Liver (tissue), 8 donors: ENCODE measurements at regions not wholly inside any gene's neighbourhood (a gene's known extent, or its start where the extent isn't known, plus 50 kb on each side); places are given as distances from the start of the nearest gene placed in this dataset.

Source experiments
- DNase-seq: peaks from one replicate; pipeline ENCODE4 v3.0.0-alpha.2; 2017; ENCODE audit warnings: low spot score
- H3K27ac ChIP-seq, 2 donors: one replicate each; pipeline ENCODE4 v1.7.0; 2013; ENCODE audit warnings: inconsistent platforms in 2 of 2, low read length in 2 of 2, control low read depth in 1 of 2, low read depth in 1 of 2, mild to moderate bottlenecking in 1 of 2
- H3K27me3 ChIP-seq, 4 donors: one replicate each; pipeline versions ENCODE4 v1.6.1 to v1.7.0; 2013; ENCODE audit warnings: low read length in 3 of 4, inconsistent platforms in 1 of 4, mild to moderate bottlenecking in 1 of 4, moderate library complexity in 1 of 4; ENCODE audit not compliant: control insufficient read depth in 4 of 4, insufficient read depth in 4 of 4
- H3K36me3 ChIP-seq, 4 donors: one replicate each; pipeline versions ENCODE4 v1.6.1 to v1.7.0; 2013; ENCODE audit warnings: low read length in 3 of 4, mild to moderate bottlenecking in 3 of 4, low read depth in 1 of 4, moderate library complexity in 1 of 4; ENCODE audit not compliant: control insufficient read depth in 4 of 4, insufficient read depth in 3 of 4
- H3K4me1 ChIP-seq, 4 donors: one replicate each; pipeline versions ENCODE4 v1.6.1 to v1.7.0; 2013; ENCODE audit warnings: low read length in 3 of 4, mild to moderate bottlenecking in 3 of 4, moderate library complexity in 1 of 4; ENCODE audit not compliant: control insufficient read depth in 4 of 4, insufficient read depth in 4 of 4
- H3K4me3 ChIP-seq, 3 donors: one replicate each; pipeline versions ENCODE4 v1.6.1 to v1.7.0; 2013; ENCODE audit warnings: low read length in 3 of 3, control low read depth in 1 of 3, low read depth in 1 of 3, mild to moderate bottlenecking in 1 of 3
- H3K9ac ChIP-seq, 2 donors: one replicate each; pipeline ENCODE4 v1.7.0; 2013; ENCODE audit warnings: low read length in 2 of 2, mild to moderate bottlenecking in 2 of 2, moderate library complexity in 2 of 2, control low read depth in 1 of 2, low read depth in 1 of 2
- H3K9me3 ChIP-seq, 4 donors: one replicate each; pipeline versions ENCODE4 v1.6.1 to v1.7.0; 2013; ENCODE audit warnings: low read length in 3 of 4; ENCODE audit not compliant: control insufficient read depth in 4 of 4
- EGR1 ChIP-seq, 2 donors: IDR thresholded peaks; 2 replicates each; pipeline ENCODE4 v1.6.1; 2016 to 2018; ENCODE audit warnings: antibody characterized with exemption in 2 of 2, low read depth in 2 of 2
- FOXA1 ChIP-seq: IDR thresholded peaks from 2 replicates; pipeline ENCODE4 v1.6.1; 2016; ENCODE audit warnings: antibody characterized with exemption
- FOXA2 ChIP-seq: IDR thresholded peaks from 2 replicates; pipeline ENCODE4 v1.6.1; 2016; ENCODE audit warnings: antibody characterized with exemption
- GABPA ChIP-seq, 2 donors: IDR thresholded peaks in 1 of 2; conservative IDR thresholded peaks in 1 of 2; 2 replicates each; pipeline ENCODE4 v1.6.1; 2016; ENCODE audit warnings: antibody characterized with exemption in 2 of 2, mild to moderate bottlenecking in 1 of 2, moderate library complexity in 1 of 2
- HNF4A ChIP-seq, 2 donors: conservative IDR thresholded peaks; 2 replicates each; pipeline ENCODE4 v1.6.1; 2016; ENCODE audit warnings: antibody characterized with exemption in 2 of 2, mild to moderate bottlenecking in 2 of 2
- HNF4G ChIP-seq: IDR thresholded peaks from 2 replicates; pipeline ENCODE4 v1.6.1; 2016; ENCODE audit warnings: antibody characterized with exemption
- JUND ChIP-seq, 2 donors: IDR thresholded peaks; 2 replicates each; pipeline ENCODE4 v1.6.1; 2016; ENCODE audit warnings: antibody characterized with exemption in 2 of 2
- NR2F2 ChIP-seq: IDR thresholded peaks from 2 replicates; pipeline ENCODE4 v1.6.1; 2016; ENCODE audit warnings: antibody characterized with exemption
- RAD21 ChIP-seq, 2 donors: IDR thresholded peaks; 2 replicates each; pipeline ENCODE4 v1.6.1; 2016; ENCODE audit warnings: antibody characterized with exemption in 2 of 2, mild to moderate bottlenecking in 2 of 2
- RXRA ChIP-seq, 2 donors: IDR thresholded peaks; 2 replicates each; pipeline ENCODE4 v1.6.1; 2017 to 2018; ENCODE audit warnings: antibody characterized with exemption in 2 of 2, mild to moderate bottlenecking in 1 of 2
- SP1 ChIP-seq: IDR thresholded peaks from 2 replicates; pipeline ENCODE4 v1.6.1; 2018; ENCODE audit warnings: antibody characterized with exemption, mild to moderate bottlenecking
- TAF1 ChIP-seq: conservative IDR thresholded peaks from 2 replicates; pipeline ENCODE4 v1.6.1; 2016; ENCODE audit warnings: antibody characterized with exemption, mild to moderate bottlenecking
- YY1 ChIP-seq: IDR thresholded peaks from 2 replicates; pipeline ENCODE4 v1.6.1; 2016; ENCODE audit warnings: antibody characterized with exemption, mild to moderate bottlenecking
- ZBTB33 ChIP-seq: IDR thresholded peaks from 2 replicates; pipeline ENCODE4 v1.6.1; 2016; ENCODE audit warnings: antibody characterized with exemption
- WGBS: extraction: QIAGEN DNeasy Blood & Tissue Kit; methylation state at CpG from one replicate; pipeline ENCODE4 v1.1.7; 2013; 5-methylcytosine and 5-hydroxymethylcytosine counted together
- TF ChIP-seq, protein P1 (sequence below): fragments of 150-350 bp; IDR thresholded peaks from 2 replicates; pipeline ENCODE4 v1.5.1; 2017; ENCODE audit warnings: improper control_type of control experiment, low read depth, low read length; ENCODE audit not compliant: missing input control
- TF ChIP-seq, protein P2 (sequence below): IDR thresholded peaks from 2 replicates; pipeline ENCODE4 v1.6.1; 2016; ENCODE audit warnings: antibody characterized with exemption, mild to moderate bottlenecking
- TF ChIP-seq, protein P3 (sequence below): IDR thresholded peaks from 2 replicates; pipeline ENCODE4 v1.6.1; 2016; ENCODE audit warnings: antibody characterized with exemption
- TF ChIP-seq, protein P4 (sequence below): IDR thresholded peaks from 2 replicates; pipeline ENCODE4 v1.6.1; 2016; ENCODE audit warnings: antibody characterized with exemption
- donor health status: healthy.
- donor health status: healthy.
- donor health status: healthy.
- donor health status: healthy.
- donor health status: healthy.

DNA sequence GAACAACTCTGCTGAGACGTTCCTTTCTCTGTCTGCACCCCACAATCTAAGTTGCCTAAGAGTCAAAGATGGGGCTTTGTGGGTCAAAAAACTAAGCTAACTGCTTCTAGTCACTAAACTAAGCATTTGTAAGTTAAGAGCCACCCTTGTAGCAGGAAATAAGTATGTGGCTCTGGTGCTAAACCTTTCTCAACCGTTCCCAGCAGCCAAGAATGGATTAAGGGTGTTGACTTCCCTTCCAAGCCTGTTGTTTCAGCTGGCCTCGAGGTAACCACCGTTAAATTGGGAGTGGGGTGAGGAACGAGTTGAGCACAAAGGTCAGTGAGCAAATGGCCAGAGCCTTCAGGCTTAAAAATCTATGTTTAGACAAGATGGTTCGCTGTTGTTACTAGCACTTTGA lies 169.1 kb downstream of the TRIM33 start:
- Histone ChIP-seq H3K4me1 (peaks cover 0 to 12% (median 7%) of the 10 kb centered on the region in 4 donors), H3K27me3 (peaks cover 0 to 2% (median 0%) of the 10 kb centered on the region in 4 donors), H3K36me3 (no peaks in the 10 kb centered on the region), H3K27ac (no peak overlapping the region), H3K9ac (no peak overlapping the region), H3K4me3 (no peak overlapping the region), H3K9me3 (no peaks in the 10 kb centered on the region)
- no peak for DNase-seq
- 27% methylated on average over 6 of the region's 6 CpGs for WGBS
- no peak for TF ChIP-seq TAF1
- no peak for TF ChIP-seq RXRA (IDR thresholded peaks at IDR 0.05)
- no peak for TF ChIP-seq JUND (IDR thresholded peaks at IDR 0.05)
- TF ChIP-seq, protein P1, sequence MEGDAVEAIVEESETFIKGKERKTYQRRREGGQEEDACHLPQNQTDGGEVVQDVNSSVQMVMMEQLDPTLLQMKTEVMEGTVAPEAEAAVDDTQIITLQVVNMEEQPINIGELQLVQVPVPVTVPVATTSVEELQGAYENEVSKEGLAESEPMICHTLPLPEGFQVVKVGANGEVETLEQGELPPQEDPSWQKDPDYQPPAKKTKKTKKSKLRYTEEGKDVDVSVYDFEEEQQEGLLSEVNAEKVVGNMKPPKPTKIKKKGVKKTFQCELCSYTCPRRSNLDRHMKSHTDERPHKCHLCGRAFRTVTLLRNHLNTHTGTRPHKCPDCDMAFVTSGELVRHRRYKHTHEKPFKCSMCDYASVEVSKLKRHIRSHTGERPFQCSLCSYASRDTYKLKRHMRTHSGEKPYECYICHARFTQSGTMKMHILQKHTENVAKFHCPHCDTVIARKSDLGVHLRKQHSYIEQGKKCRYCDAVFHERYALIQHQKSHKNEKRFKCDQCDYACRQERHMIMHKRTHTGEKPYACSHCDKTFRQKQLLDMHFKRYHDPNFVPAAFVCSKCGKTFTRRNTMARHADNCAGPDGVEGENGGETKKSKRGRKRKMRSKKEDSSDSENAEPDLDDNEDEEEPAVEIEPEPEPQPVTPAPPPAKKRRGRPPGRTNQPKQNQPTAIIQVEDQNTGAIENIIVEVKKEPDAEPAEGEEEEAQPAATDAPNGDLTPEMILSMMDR = no peak
- no peak for TF ChIP-seq FOXA1
- TF ChIP-seq GABPA (IDR thresholded peaks at IDR 0.05 in 1 of 2, conservative IDR thresholded peaks at IDR 0.05 in 1 of 2) = no peak
- TF ChIP-seq, protein P2, sequence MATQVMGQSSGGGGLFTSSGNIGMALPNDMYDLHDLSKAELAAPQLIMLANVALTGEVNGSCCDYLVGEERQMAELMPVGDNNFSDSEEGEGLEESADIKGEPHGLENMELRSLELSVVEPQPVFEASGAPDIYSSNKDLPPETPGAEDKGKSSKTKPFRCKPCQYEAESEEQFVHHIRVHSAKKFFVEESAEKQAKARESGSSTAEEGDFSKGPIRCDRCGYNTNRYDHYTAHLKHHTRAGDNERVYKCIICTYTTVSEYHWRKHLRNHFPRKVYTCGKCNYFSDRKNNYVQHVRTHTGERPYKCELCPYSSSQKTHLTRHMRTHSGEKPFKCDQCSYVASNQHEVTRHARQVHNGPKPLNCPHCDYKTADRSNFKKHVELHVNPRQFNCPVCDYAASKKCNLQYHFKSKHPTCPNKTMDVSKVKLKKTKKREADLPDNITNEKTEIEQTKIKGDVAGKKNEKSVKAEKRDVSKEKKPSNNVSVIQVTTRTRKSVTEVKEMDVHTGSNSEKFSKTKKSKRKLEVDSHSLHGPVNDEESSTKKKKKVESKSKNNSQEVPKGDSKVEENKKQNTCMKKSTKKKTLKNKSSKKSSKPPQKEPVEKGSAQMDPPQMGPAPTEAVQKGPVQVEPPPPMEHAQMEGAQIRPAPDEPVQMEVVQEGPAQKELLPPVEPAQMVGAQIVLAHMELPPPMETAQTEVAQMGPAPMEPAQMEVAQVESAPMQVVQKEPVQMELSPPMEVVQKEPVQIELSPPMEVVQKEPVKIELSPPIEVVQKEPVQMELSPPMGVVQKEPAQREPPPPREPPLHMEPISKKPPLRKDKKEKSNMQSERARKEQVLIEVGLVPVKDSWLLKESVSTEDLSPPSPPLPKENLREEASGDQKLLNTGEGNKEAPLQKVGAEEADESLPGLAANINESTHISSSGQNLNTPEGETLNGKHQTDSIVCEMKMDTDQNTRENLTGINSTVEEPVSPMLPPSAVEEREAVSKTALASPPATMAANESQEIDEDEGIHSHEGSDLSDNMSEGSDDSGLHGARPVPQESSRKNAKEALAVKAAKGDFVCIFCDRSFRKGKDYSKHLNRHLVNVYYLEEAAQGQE = no peak
- TF ChIP-seq, protein P3, sequence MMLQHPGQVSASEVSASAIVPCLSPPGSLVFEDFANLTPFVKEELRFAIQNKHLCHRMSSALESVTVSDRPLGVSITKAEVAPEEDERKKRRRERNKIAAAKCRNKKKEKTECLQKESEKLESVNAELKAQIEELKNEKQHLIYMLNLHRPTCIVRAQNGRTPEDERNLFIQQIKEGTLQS = no peak
- no peak for TF ChIP-seq HNF4A (conservative IDR thresholded peaks at IDR 0.05)
- TF ChIP-seq RAD21 (IDR thresholded peaks at IDR 0.05) = no peak
- TF ChIP-seq ZBTB33 = no peak
- no peak for TF ChIP-seq FOXA2
- TF ChIP-seq EGR1 (IDR thresholded peaks at IDR 0.05; ENCODE audit: low read depth in 2 of 2) = no peak
- TF ChIP-seq SP1 = no peak
- no peak for TF ChIP-seq NR2F2
- no peak for TF ChIP-seq YY1
- TF ChIP-seq, protein P4, sequence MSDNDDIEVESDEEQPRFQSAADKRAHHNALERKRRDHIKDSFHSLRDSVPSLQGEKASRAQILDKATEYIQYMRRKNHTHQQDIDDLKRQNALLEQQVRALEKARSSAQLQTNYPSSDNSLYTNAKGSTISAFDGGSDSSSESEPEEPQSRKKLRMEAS = no peak
- no peak for TF ChIP-seq HNF4G
